GM21717 (cell line): ENCODE measurements at regions not wholly inside any gene's neighbourhood (a gene's known extent, or its start where the extent isn't known, plus 50 kb on each side); places are given as distances from the start of the nearest gene placed in this dataset.
A peak's percentile ranks its signal among the peaks of the same experiment; 100 is the strongest.

Source experiments
- ATAC-seq: cut with Tn5 transposase; IDR thresholded peaks from one replicate; pipeline ENCODE4 v1.9.1; 2021; ENCODE audit warnings: mild to moderate bottlenecking, moderate library complexity; ENCODE audit not compliant: unreplicated experiment

DNA sequence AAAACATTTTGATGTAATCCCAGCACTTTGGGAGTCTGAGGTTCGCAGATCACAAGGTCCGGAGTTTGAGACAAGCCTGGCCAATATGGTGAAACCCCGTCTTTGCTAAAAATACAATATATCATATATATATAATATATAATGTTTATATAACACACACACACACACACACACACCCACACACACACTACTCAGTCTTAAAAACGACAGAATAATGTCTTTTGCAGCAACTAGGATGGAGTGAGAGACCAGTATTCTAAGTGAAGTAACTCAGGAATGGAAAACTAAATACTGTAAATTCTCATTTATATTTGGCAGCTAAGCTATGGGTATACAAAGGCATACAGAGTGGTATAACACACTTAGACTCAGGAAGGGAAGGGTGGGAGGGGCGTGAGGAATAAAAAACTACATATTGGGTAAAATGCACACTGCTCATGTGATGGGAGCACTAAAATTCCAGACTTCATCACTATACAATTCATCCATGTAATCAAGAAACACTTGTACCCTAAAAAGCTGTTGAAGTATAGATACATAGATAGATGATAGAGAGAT is 231.2 kb upstream of the SEMA3A start:
- ATAC-seq: no peak

DNA sequence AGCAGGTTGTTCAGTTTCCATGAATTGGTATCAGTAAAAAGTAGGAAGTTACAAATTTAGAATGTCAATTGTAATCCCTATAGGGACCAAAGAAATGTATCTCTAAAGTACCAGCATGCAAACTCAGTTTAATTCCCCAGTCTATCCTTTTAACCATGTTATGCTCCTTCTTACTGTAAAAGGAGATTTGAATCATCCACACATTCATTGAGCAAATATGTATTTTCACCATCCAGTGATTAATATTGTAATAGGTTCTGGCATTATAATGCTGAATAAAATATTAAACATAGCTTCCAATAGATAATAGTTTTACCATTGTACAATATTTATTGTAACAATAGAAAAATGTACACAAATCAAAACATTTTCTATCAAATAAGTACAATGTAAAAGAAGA is 228.2 kb upstream of the SEMA3A start:
- ATAC-seq: no peak

DNA sequence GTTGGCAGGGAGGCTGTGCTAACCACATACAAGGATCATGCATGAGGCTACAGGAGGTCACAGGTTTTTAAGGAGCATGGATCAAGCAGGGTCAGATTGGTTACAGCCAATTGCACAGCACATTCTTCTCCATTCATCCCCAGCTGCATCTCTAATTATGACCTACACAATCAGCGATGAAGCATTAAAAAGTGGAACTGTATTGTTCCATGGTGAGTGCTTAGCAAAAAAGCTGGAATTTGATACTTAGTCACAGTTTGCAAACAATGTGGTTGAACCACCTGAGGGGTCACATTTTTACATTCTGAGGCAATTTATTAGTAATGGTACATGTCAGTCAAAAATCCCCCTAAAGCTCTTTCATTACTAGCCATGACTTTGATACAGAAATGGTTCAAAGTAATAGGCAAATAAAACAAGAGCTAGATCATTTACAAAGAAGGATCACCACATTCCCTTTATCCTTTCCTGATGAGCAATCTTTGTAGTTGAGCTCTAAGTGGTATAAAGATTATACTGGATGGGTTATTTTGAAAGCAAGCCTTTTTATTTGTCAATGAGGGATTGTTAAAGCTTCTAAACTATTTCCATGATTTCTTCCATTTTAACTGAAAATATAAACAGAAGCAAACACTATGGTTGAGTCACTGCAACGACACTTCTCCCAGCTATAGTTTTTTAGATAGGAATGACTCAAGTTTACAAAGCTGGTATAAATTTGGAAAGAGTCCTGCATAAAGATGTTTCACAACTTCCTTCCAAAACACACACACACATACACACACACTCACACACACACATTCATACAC is 217.8 kb upstream of the SEMA3A start:
- ATAC-seq: no peak

DNA sequence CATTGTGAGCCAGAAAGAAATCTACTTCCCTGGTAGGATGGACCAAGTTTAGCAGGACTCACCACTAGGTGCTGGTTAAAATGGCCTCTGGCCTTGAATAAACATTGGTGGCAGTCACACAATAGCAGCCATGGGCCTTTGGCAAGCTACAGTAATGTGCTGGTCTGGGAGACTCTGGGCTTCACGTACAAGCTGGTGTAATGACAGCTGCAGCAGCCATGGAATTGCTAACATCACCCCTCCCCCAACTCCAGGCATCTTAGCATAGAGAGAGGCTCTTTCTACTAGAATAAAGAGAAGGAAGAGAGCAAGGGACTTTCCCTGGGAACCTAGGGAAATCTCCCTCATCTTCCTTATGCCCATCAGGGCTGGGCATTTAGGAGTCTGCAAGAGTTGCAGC is 205.1 kb upstream of the SEMA3A start:
- no peak for ATAC-seq

DNA sequence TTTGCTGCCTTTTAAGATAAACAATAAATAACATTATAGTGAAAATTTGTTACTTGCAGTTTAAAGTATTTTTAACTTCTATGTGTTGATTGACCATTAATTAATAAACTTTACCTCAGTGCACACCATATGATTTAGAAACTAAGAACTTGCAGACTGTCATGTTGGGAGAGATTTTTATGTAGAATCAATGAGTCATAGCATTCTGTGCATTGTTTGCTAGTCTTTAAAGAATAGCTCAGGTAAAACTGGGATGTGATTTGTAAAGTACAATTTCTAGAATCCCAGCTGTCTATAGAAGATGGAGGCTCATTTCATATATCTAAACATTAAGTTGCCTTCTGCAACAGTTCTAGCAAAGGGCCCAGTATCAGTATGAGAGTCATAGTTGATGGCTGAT is 199.6 kb upstream of the SEMA3A start:
- ATAC-seq: no peak

DNA sequence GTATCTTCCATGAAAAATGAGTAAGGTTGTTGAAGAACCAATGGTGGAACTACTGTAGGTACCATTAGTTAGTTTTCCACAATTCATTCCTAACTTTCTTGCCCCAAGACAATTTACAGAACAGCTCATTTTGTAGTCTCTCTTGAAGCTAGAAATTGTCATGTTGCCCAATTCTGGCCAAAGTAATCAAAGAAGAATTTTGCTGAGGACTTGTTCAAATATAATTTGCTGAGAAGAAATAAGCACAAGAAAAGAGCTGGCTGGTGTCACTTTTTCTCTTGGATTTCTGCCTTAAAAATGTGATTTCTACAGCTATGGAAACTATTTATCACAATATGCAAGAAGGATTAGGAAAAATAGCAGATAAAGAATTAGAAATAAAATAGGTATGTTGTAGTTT is 199.2 kb upstream of the SEMA3A start:
- ATAC-seq: no peak

DNA sequence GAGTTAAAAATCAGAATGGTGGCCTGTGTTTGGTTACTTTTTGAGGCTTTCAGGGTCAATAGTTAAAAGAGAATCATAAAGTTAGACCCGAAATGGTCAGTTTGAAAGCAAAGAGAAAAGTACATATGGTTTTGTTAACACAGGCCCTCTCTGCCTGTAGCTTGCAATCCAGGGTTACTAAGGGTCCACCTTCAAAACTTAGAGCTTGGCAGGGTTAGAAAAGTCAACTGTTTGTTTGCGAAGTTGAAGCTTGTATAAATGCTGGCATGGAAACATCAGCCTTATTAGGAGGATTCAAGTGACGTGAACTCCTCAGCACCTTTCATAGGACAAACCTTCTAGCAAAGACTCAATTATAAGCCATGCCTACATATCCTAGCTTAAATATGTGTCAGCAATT is 196.3 kb upstream of the SEMA3A start:
- ATAC-seq: no peak

DNA sequence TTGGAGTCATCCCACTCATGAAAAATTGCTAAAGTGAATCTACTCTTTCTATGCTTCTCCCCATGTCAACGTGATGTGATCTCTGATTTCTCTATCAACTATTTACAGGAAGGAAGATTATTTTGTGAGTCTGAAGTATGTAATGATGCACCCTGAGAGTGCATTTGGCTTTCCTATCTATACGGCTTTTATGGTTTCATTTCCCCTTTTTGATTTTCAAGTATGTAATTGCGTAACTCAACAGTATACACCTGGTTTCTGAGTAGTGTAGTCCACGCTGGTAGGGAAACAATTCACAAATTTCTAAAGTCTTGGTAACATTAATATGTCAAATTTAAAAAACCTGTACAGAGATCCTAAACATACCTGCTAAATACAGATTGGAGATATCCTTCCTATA is 194.7 kb upstream of the SEMA3A start:
- peak; percentile 99 for ATAC-seq

DNA sequence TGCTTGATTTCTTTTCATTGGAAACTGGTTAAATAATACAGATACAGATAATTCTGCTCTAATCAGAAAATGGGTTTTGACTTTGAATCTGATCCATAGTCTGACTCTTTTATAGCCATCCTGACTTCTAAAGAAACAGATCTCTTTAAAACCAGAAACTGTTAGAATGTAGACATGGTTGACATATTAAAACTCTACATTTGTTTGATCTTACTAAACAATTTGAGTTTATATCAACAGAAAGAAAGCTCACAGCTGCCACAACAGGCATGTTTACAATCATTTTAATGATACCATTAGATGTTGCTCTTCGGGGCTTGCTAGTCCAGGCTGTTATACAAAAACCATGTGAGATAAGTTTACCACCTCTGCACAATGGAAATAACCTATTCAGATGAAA is 193.0 kb upstream of the SEMA3A start:
- ATAC-seq: no peak

DNA sequence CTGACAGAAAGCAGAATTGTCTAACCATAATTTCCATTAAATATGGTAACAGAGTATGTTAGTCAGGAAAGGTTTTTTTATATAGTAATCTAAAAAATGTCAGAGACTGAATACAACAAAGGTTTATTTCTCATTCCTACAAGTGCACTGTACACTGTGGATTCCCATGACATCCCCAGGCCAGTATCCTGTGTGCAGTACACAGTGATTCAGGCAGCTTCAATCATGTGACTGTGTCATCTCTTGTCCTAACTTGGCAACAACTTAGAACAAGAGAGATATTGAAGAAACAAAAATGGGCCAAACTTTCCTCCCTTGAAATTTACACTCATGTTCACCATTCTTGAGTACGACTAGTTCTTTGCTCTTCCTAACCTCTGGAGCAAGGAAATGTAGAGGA is 189.8 kb upstream of the SEMA3A start:
- ATAC-seq: no peak

DNA sequence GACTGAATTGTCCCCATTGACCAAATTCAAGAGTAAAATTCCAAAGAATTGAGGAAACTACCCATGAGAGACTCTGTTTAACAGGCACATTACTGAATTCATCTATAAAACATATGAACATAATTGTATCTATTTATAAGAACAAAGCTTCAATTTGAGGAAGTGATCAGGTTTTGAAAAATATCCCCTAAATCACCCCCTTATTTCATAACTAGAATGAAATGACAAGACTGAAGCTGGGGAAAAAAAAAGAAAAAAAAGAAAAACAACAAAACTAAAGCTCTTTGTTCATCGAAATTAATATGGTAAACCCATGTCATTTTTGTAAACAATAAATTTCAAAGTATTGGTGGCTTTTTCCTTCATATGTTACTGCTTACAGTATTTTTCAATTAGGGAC is 184.9 kb upstream of the SEMA3A start:
- no peak for ATAC-seq

DNA sequence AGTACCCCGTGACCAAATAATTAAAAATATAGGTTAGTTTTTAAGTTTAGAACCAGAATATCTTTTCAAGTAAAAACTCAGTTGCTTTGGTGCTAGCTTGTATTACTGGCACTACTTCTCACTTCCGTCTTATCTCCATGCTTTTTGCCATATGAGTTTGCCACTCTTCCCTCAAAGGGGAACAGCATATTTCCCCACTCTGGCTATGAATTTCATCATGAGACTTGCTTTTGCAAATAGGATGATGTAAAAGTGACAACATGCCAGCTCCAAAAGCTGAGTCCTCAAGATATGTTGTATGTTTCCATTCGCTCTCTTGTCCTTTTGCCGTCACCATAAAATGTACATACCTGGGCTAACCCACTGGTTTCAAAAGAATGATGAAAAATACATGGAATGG is 178.1 kb upstream of the SEMA3A start:
- ATAC-seq: no peak

DNA sequence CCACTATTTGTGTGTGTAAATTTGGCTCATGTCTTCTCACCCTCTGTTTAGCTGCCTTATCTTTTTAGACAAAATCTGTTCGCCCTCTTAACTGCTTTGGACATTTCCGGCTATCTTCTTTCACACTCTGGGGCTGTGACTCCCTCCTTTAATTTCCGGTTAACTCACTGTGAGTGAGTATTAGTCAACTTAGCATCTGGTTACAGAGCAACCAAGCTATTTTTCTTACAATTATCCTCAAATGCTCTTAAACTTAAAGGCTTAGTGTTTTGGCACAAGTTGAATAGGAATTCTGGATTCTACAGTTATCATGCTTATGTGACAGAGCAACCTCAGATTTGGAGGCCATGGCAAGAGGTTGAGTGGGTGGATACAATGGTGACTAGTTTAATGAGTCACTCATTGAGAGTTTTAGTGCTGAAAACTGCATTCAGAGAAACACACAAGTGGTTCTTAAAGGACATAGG is 177.6 kb upstream of the SEMA3A start:
- no peak for ATAC-seq

DNA sequence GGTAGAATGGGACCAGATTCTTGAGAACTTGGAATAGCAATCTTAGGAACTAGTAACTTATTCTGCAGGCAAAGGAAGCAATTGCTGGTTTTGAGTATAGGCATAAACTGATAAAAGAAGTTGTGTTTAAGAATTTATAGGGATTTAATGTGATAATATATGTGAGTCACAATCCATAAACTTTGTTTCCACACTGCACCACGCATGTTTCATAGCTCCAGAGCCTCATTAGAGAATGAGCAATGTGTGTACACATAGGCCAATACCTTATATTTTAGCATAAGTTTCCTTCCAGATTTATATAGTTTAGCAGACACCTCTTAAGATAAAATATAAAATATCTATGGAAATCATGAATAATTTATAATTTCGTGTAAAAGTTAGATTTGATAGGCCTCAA is 175.5 kb upstream of the SEMA3A start:
- ATAC-seq: no peak

DNA sequence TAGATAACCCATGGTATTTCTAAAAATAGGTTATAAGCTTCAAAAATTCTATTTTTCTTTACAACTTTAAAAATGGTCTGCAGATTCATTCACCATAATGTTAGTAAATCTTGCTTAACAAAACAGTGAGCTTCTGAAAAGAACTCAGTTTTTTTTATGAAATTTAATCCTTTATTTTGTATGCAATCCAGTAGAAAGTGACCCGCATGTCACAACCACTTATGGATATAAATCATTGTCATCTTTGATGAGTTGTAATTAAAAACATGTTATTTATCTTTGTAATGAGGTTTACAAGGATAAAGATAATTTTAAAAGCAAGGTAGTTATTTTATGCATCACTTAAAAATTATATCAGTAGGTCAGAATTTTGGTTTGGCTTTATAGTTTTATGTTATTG is 173.5 kb upstream of the SEMA3A start:
- no peak for ATAC-seq

DNA sequence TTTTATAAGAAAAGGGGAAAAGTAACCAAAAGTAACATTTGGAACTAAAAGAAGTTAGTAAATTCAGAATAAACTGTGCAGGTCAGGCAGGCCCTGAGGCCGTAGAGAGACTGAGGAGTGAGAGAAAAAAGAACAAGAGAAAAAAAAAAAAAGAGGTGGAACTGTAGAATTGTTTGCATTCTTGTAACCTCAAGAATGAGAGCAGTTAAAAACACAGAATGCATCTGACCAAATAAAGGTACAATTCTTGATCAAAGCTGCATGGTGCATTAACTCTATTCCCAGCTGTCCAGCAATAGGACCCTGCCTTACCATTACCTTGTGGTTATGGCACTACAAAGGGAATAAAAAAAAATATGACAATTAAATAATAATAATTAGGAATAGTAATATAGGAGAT is 170.1 kb upstream of the SEMA3A start:
- ATAC-seq: no peak

DNA sequence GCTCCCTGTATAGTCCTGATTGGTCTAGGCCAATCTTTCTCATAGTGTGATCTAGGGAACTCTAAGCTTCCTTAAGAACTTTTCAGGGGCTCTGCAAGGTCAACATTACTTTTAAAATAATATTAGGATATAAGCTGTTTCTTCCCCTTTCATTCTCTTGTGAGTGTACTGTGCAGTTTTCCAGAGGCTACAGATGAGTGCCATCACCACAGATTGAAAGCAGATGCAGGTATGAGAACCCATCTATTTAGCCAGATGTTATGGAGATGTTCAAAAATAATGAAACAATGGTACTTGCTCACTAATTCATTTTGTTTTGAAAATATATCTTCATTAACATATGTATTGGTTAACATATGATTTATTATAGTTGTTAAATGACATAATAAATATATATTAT is 169.2 kb upstream of the SEMA3A start:
- ATAC-seq: no peak

DNA sequence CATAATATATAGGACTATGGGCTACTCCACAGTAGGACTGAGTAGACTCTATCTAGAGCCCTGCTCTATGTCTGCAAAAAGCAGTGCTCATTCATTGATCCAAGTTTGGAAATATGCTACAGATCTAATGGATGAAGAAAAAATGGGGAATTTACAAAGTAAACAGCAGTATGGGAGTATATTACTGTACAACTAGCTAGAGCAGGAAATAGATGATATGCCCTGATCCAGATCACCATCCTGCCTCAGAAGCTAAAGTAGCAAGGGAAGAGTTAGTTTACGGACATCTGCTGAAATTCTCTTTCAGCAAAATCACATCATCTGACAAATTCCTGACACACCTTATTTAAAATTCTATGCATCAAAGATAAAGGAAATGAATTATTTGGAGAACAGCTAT is 168.2 kb upstream of the SEMA3A start:
- no peak for ATAC-seq

DNA sequence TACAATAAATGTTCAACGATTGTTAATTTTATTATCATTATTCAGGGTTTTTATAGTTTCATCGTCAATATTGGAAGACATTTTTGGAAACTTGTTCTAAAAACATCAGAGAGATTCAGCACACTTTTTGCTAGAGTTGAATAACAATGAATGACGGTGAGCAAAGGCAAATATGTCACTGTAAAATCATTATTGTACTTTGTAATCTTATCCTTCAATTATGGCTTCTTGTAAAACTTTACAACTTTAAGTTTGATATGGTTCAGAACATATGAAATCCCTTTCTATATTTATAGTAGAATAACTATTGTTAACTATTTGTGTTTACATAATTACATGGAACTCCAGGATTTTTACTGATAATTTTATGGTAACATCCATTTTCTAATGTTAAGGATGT is 167.8 kb upstream of the SEMA3A start:
- ATAC-seq: no peak

DNA sequence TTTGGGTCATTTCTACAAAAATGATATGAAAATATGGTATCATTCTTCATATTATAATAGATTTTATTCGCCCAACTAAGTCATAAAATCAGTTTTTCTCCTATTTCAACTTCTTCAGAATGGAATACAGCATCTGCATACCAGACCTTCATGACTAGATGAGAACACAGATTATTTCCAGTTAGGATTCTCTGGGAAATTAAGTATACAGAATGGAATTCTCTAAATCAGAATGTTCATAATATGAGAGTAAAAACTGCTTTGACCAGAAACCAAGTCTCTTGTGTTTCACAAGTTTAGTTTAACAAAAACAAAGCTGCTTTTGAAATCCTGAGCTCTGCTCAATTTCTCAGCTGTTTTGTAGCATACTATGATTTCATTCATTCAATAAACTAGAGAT is 160.3 kb upstream of the SEMA3A start:
- no peak for ATAC-seq

DNA sequence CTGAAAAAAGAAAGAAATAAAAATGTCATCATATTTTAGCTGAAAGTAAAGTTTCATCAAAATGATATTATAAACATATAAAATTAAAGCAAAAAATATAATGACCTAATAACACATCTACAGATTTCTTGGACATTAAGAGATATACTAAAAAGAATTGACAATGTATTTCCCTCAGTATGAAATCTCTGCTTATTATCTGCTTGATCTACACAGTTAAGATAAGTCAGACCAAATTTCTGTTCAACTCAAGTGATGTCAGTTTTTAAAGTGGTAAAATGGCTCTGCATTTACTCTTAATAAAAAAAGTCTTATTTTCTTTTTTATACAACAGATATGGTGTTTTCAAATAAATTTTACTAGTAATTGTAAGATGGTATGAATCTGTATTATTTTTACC is 159.4 kb upstream of the SEMA3A start:
- no peak for ATAC-seq

DNA sequence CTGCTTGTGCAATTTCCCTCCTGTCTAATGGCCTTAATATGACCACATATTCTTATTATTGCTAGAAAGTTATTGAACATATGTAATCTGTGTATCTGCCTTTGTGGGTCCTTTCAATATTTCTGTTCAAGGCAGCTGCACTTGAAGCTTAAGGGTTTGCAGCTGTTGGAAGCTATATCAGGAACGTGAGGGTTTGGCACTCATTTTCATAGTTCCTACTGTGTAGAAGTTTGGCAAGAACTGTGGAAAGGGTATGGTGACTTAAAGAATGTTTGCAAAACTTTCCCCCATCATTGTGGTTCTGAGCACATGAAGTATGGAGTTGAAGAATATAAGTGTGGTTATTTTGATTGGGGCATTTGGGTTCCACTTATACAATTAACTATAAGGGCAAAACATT is 144.7 kb upstream of the SEMA3A start:
- no peak for ATAC-seq

DNA sequence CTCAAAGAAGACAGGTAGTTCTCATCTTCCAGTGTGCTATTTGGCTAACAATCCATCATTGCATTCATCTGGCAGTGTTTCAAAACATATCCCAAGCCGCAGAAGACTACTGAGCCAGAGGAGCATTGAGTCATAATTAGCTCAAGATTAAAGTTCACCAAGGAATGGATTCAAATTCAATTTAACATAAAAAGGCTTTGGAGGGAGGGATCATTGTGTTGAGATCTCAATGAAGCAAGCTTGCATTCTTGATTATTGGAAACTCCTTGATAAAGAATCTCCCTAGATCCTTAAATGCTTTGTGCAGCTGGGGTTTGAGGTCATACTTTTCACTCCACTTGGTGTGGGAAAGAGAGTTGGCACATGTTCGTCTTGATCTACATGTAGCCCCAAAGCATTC is 142.8 kb upstream of the SEMA3A start:
- ATAC-seq: no peak
